Nephron progenitor cell (in vitro differentiated cells): ENCODE measurements at regions not wholly inside any gene's neighbourhood (a gene's known extent, or its start where the extent isn't known, plus 50 kb on each side); places are given as distances from the start of the nearest gene placed in this dataset.

ENCODE experiments used
- DNase-seq: peaks from one replicate; pipeline ENCODE4 v3.0.0; 2021
- H3K27ac Mint-ChIP-seq: 2 replicates; pipeline ENCODE4 v1.8.0; 2021; ENCODE audit warnings: mild to moderate bottlenecking, moderate library complexity, mixed read lengths
- H3K27me3 Mint-ChIP-seq: 2 replicates; pipeline ENCODE4 v1.8.0; 2021; ENCODE audit warnings: mild to moderate bottlenecking, low read depth, mixed read lengths; ENCODE audit not compliant: poor library complexity
- H3K36me3 Mint-ChIP-seq: 2 replicates; pipeline ENCODE4 v1.8.0; 2021; ENCODE audit warnings: low read depth, mixed read lengths
- H3K4me1 Mint-ChIP-seq: 2 replicates; pipeline ENCODE4 v1.8.0; 2021; ENCODE audit warnings: mixed read lengths
- H3K4me3 Mint-ChIP-seq: 2 replicates; pipeline ENCODE4 v1.8.0; 2021; ENCODE audit warnings: mild to moderate bottlenecking, moderate library complexity, mixed read lengths
- H3K9me3 Mint-ChIP-seq: 2 replicates; pipeline ENCODE4 v1.8.0; 2021; ENCODE audit warnings: mild to moderate bottlenecking, moderate library complexity, mixed read lengths
- TF ChIP-seq, protein P1 (sequence below): fragments of 200-600 bp; sonication (generic); IDR thresholded peaks from 2 replicates; pipeline ENCODE4 v1.5.0; 2021; ENCODE audit warnings: antibody characterized with exemption

DNA sequence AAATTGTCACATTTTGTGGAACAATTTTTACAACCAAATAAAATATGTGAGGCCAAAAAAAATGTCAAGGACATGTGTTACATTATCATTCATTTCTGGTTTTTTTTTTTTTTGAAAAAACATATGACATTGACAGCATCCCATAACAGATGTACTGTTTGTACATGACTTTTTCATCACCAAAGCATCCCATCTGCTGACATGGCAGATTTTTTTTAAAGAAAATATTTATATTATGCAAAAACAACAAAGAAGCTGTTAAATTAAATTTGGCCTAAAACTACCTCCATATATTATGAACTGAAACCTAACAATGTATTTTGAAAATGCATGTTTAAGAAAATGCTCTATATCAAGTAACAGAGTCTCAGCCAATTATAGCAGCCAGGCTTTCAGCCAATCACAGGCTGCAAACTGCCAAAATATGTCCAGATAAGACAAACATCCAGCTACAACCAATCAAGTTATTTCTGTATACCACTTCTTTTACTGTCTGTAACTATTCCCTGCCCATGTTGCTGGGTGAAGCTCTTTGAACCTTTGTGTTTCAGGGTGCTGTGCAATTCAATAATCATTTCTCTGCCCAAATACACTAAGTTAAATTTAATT lies 1111.8 kb downstream of the GRM8 start:
- Mint-ChIP-seq H3K4me3 (no peak overlapping the region), H3K9me3 (no peaks in the 10 kb centered on the region), H3K36me3 (no peaks in the 10 kb centered on the region), H3K4me1 (peaks cover 6% of the 10 kb centered on the region), H3K27me3 (no peaks in the 10 kb centered on the region), H3K27ac (no peak overlapping the region)
- TF ChIP-seq, protein P1, sequence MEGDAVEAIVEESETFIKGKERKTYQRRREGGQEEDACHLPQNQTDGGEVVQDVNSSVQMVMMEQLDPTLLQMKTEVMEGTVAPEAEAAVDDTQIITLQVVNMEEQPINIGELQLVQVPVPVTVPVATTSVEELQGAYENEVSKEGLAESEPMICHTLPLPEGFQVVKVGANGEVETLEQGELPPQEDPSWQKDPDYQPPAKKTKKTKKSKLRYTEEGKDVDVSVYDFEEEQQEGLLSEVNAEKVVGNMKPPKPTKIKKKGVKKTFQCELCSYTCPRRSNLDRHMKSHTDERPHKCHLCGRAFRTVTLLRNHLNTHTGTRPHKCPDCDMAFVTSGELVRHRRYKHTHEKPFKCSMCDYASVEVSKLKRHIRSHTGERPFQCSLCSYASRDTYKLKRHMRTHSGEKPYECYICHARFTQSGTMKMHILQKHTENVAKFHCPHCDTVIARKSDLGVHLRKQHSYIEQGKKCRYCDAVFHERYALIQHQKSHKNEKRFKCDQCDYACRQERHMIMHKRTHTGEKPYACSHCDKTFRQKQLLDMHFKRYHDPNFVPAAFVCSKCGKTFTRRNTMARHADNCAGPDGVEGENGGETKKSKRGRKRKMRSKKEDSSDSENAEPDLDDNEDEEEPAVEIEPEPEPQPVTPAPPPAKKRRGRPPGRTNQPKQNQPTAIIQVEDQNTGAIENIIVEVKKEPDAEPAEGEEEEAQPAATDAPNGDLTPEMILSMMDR: no peak
- DNase-seq: no peak

DNA sequence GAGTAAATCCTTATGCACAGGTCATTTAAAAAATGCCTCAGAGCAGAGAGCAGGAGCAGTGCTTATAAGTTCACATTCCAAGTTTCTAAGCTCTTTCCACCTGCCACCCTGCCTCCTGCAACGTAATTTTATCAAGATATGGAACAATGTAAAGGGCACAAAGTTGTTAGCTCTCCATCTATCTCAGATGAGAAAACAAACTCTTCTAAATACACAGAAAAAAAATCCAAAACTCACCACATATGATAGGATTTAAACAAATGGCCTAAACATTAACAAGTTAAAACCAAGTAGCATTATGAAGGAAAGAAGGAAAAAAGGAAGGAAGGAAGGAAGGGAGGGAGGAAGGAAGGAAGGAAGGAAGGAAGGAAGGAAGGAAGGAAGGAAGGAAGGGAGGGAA lies 1132.8 kb downstream of the GRM8 start:
- H3K27ac Mint-ChIP-seq: no peak overlapping the region
- peaks cover 12% of the 10 kb centered on the region for H3K9me3 Mint-ChIP-seq
- H3K36me3 Mint-ChIP-seq: no peaks in the 10 kb centered on the region
- H3K4me1 Mint-ChIP-seq: no peaks in the 10 kb centered on the region
- DNase-seq: no peak
- H3K27me3 Mint-ChIP-seq: peaks cover 11% of the 10 kb centered on the region
- no peak overlapping the region for H3K4me3 Mint-ChIP-seq
- TF ChIP-seq, protein P1: no peak

DNA sequence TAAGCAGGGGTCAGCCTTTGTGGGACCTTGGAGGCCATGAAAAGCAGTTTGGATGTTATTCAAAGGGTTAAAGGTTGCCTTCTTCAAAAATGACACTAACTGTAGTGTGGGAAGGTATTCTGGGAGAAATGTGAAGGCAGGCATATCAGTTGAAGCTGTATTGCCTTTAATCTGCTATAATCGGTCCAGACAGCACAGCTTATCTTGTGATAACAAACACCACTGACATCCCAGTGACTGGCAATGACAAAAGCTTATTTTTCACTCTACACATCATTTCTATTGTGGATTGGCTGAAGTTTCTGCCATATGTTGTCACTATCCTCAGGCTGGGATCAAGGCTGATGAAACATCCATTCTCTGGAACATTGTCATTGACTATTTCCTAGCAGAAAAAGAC lies 1149.2 kb downstream of the GRM8 start:
- Mint-ChIP-seq H3K27me3 (no peaks in the 10 kb centered on the region), H3K4me3 (no peak overlapping the region), H3K27ac (no peak overlapping the region), H3K4me1 (no peaks in the 10 kb centered on the region), H3K36me3 (no peaks in the 10 kb centered on the region), H3K9me3 (no peaks in the 10 kb centered on the region)
- TF ChIP-seq, protein P1: no peak
- no peak for DNase-seq

DNA sequence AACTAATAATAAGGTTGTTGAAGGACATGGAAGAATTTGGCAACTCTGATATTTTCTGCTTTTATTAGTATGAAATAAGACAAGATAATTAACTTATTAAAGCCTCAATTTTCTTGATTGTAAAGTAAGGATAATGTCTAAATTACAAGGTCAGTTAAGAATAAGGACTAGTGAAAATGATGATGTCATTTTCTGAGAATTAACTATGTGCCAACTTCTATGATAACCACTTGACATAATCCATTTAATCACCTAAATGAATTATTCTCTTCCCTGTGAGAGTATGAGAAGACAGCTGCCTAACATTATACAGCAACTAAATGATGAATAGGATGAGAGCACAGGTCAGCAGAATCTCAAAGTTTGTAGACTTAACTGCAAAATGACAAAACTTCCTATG lies 1153.4 kb upstream of the POT1 start:
- TF ChIP-seq, protein P1: no peak
- Mint-ChIP-seq H3K27ac (no peak overlapping the region), H3K27me3 (no peaks in the 10 kb centered on the region), H3K4me3 (no peak overlapping the region), H3K36me3 (no peaks in the 10 kb centered on the region), H3K9me3 (peaks cover 5% of the 10 kb centered on the region), H3K4me1 (no peaks in the 10 kb centered on the region)
- DNase-seq: no peak

DNA sequence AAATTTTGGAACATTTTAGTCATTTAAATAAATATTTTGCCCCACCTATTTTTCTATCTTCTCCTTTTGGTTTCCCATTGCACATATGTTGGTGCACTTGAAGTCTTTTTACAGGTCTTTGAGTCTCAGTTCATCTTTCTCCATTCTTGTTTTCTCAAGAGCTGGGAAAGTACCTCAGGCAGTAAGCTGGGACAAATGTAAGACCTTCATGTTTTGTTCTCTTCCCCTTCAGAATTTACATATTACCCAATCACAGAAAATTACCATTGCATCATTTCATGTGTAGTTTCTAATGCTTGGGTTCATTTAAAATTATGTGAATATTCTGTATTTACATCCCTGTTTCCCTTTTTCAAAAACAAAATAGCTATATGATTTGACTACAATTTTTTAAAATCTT lies 1150.0 kb upstream of the POT1 start:
- DNase-seq: no peak
- Mint-ChIP-seq H3K4me1 (no peaks in the 10 kb centered on the region), H3K27me3 (no peaks in the 10 kb centered on the region), H3K27ac (no peak overlapping the region), H3K4me3 (no peak overlapping the region), H3K9me3 (no peaks in the 10 kb centered on the region), H3K36me3 (no peaks in the 10 kb centered on the region)
- TF ChIP-seq, protein P1: no peak

DNA sequence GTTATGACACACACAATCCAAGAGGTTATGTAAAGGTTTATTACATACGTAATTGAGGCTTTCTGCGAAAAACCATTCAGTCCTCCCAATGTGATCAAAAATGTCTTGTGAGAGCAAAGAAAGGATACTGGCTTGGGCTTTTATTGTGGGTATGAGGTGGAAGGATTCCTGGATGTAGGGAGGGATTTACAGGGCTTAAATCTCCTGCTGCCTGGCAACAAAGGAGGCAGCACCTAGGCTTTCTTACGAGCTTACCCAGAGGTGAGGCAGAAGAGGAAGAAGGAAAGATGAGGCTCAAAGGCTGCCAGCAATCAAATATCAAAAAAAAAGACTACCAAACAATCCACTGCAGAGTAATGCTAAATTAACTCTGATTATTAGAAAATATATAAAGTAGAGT lies 1149.5 kb upstream of the POT1 start:
- Mint-ChIP-seq H3K36me3 (no peaks in the 10 kb centered on the region), H3K27me3 (no peaks in the 10 kb centered on the region), H3K4me1 (no peaks in the 10 kb centered on the region), H3K9me3 (no peaks in the 10 kb centered on the region), H3K27ac (no peak overlapping the region), H3K4me3 (no peak overlapping the region)
- no peak for DNase-seq
- TF ChIP-seq, protein P1: no peak
